ENCODE measurements at regions not wholly inside any gene's neighbourhood (a gene's known extent, or its start where the extent isn't known, plus 50 kb on each side); places are given as distances from the start of the nearest gene placed in this dataset.

DNA sequence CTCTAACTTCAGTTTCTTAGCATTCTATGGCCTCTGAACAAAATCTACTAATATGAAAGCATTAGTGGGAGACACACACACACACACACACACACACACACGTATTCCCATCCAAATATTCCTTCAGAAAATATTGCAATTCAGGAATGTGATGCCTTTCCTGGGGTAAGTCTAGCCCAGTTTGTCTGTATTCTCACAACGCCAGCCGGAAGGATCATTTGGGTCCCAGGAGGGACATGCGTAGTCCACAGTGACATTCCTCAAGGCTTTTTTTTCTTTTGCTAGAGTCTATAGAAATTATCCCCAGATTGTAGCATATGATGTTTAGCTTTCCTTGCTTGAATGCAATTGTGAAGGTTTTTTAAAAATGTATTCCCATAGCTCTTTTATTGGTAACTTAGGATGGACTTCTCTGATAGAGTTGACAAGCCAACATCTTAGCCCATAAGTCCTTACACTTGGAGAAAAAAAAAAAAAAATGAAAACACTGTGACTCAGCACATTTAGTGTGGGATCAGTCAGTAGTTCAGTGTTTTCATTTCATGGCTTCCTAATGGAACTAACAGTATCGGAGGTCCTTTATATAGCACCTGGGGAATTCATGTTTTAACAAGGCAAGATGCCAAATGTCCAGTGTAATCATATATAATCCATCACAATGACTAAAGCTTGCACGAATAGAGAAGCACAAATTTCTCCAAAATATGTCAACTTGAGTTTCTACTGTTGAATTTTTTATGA is 316.5 kb downstream of the DIRAS2 start:
- no peaks in the 10 kb centered on the region for H3K4me1 ChIP-seq (ENCODE audit: insufficient read depth)
- no peak for ATAC-seq

More for the DNA sequence above, 316.5 kb downstream of the DIRAS2 start:
- H3K4me2 ChIP-seq, result no peak overlapping the region
- no peak overlapping the region for H2AFZ ChIP-seq
- TF ChIP-seq ZNF114 (CRISPR knock-in tag; IDR thresholded peaks at IDR 0.05), result no peak
- TF ChIP-seq ZNF331 (CRISPR knock-in tag; IDR thresholded peaks at IDR 0.05; ENCODE audit: low read depth), result no peak
- no peak for TF ChIP-seq EZH2phosphoT487 (IDR thresholded peaks at IDR 0.05; ENCODE audit: unreplicated experiment)
- TF ChIP-seq JUNB (IDR thresholded peaks at IDR 0.05; ENCODE audit: unreplicated experiment), result no peak
- TF ChIP-seq POLR2AphosphoS5 (IDR thresholded peaks at IDR 0.05; ENCODE audit: low read depth), result no peak
- TF ChIP-seq EZH2 (IDR thresholded peaks at IDR 0.05; ENCODE audit: low read depth, unreplicated experiment), result no peak
- TF ChIP-seq, protein P1, sequence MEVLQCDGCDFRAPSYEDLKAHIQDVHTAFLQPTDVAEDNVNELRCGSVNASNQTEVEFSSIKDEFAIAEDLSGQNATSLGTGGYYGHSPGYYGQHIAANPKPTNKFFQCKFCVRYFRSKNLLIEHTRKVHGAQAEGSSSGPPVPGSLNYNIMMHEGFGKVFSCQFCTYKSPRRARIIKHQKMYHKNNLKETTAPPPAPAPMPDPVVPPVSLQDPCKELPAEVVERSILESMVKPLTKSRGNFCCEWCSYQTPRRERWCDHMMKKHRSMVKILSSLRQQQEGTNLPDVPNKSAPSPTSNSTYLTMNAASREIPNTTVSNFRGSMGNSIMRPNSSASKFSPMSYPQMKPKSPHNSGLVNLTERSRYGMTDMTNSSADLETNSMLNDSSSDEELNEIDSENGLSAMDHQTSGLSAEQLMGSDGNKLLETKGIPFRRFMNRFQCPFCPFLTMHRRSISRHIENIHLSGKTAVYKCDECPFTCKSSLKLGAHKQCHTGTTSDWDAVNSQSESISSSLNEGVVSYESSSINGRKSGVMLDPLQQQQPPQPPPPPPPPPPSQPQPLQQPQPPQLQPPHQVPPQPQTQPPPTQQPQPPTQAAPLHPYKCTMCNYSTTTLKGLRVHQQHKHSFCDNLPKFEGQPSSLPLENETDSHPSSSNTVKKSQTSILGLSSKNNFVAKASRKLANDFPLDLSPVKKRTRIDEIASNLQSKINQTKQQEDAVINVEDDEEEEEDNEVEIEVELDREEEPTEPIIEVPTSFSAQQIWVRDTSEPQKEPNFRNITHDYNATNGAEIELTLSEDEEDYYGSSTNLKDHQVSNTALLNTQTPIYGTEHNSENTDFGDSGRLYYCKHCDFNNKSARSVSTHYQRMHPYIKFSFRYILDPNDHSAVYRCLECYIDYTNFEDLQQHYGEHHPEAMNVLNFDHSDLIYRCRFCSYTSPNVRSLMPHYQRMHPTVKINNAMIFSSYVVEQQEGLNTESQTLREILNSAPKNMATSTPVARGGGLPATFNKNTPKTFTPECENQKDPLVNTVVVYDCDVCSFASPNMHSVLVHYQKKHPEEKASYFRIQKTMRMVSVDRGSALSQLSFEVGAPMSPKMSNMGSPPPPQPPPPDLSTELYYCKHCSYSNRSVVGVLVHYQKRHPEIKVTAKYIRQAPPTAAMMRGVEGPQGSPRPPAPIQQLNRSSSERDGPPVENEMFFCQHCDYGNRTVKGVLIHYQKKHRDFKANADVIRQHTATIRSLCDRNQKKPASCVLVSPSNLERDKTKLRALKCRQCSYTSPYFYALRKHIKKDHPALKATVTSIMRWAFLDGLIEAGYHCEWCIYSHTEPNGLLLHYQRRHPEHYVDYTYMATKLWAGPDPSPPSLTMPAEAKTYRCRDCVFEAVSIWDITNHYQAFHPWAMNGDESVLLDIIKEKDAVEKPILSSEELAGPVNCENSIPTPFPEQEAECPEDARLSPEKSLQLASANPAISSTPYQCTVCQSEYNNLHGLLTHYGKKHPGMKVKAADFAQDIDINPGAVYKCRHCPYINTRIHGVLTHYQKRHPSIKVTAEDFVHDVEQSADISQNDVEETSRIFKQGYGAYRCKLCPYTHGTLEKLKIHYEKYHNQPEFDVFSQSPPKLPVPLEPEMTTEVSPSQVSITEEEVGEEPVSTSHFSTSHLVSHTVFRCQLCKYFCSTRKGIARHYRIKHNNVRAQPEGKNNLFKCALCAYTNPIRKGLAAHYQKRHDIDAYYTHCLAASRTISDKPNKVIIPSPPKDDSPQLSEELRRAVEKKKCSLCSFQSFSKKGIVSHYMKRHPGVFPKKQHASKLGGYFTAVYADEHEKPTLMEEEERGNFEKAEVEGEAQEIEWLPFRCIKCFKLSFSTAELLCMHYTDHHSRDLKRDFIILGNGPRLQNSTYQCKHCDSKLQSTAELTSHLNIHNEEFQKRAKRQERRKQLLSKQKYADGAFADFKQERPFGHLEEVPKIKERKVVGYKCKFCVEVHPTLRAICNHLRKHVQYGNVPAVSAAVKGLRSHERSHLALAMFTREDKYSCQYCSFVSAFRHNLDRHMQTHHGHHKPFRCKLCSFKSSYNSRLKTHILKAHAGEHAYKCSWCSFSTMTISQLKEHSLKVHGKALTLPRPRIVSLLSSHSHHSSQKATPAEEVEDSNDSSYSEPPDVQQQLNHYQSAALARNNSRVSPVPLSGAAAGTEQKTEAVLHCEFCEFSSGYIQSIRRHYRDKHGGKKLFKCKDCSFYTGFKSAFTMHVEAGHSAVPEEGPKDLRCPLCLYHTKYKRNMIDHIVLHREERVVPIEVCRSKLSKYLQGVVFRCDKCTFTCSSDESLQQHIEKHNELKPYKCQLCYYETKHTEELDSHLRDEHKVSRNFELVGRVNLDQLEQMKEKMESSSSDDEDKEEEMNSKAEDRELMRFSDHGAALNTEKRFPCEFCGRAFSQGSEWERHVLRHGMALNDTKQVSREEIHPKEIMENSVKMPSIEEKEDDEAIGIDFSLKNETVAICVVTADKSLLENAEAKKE (CRISPR knock-in tag; IDR thresholded peaks at IDR 0.05), result no peak
- no peaks in the 10 kb centered on the region for H3K9me3 Mint-ChIP-seq
- H3K36me3 ChIP-seq (ENCODE audit: insufficient read depth), result no peaks in the 10 kb centered on the region
- no peaks in the 10 kb centered on the region for H3K4me1 Mint-ChIP-seq
- no peak for DNase-seq (ENCODE audit: low spot score)
- no peaks in the 10 kb centered on the region for H3K79me2 ChIP-seq (replicated peaks; ENCODE audit: insufficient read depth)
- H3K9me2 ChIP-seq (ENCODE audit: insufficient read depth), result no peaks in the 10 kb centered on the region; the same call in 1 of the 2 replicates
- H3K27me3 Mint-ChIP-seq (ENCODE audit: insufficient read depth, low read depth, poor library complexity), result no peaks in the 10 kb centered on the region
- H3K27ac ChIP-seq (ENCODE audit: low read depth), result no peak overlapping the region
- H4K20me1 ChIP-seq (replicated peaks; ENCODE audit: insufficient read depth), result no peaks in the 10 kb centered on the region
- no peaks in the 10 kb centered on the region for H3K36me3 Mint-ChIP-seq (ENCODE audit: low read depth)
- no peaks in the 10 kb centered on the region for H3F3A ChIP-seq (replicated peaks; ENCODE audit: low read depth)
- H3K4me3 Mint-ChIP-seq, result no peak overlapping the region
- no peaks in the 10 kb centered on the region for H3K27me3 ChIP-seq (ENCODE audit: insufficient read depth)
- no peak overlapping the region for H3K27ac Mint-ChIP-seq
- no peak overlapping the region for H3K4me3 ChIP-seq

Measured in GM23338 (cell line).